HG02884 (cell line): ENCODE measurements at regions not wholly inside any gene's neighbourhood (a gene's known extent, or its start where the extent isn't known, plus 50 kb on each side); places are given as distances from the start of the nearest gene placed in this dataset.
A peak's percentile ranks its signal among the peaks of the same experiment; 100 is the strongest.

ENCODE experiments used
- ATAC-seq: cut with Tn5 transposase; IDR thresholded peaks from one replicate; pipeline ENCODE4 v1.9.1; 2021; ENCODE audit warnings: mild to moderate bottlenecking, moderate library complexity; ENCODE audit not compliant: unreplicated experiment

- ATAC-seq: no peak
Observed at GRCh38 chr13:72253754-72254153, 386.8 kb upstream of the DACH1 start.

- no peak for ATAC-seq
Observed at GRCh38 chr13:72246396-72246795, 379.4 kb upstream of the DACH1 start.

DNA sequence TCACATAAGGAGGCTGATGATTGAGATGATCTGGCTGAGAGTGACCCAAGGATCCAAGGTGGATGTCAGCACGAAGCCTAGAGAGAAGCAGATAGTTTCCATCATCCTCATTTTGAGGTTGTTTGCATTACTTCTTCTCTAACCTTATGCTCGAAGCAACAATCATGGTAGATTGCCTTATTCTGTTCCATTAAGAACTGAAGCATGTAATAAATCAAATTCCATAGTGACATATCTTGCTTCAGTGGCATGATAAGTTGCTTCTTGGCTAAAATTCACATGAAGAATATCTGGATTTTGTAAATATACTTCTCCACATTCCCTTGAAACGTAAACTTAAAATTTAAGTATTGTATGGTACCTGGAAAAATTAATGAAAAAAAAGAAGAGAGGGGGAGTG is 377.8 kb upstream of the DACH1 start:
- no peak for ATAC-seq

- no peak for ATAC-seq
Observed at GRCh38 chr13:72230131-72230530, 363.1 kb upstream of the DACH1 start.

GRCh38 chr13:72229067-72229466 is 362.1 kb upstream of the DACH1 start:
- ATAC-seq: no peak

DNA sequence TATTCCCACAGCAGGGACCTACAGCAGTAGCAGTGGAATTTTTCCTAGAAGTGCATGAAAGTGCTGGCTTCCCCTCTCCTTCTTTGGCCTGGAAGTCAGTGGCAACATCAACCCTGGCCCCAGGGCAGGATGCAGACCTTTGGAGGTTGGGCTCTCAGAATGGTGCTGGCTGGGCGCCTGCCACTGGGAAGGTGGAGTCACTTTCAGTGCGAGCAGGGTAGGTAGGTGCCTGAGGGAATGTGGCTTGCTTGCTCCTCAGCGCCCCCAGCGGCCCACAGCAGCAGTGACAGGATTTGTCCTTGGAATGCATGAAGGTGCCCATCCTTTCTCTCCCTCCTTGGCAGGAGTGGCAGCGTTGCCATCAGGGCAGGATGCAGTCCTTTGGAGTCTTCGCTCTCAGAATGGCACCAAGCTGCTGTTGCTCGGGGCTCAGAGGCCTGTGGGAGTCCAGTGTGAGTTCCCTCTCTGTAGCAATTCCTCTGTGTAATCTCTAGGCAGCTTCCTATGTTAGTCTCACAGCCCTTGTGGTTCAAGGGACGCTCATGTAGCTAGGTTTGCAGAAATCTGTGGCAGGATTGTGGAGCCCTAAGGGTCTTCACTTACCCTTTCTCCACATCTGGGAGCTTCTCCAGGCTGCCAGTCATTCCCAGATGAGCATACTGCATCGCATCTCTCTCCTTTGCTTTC is 354.4 kb upstream of the DACH1 start:
- ATAC-seq: peak; percentile 54

DNA sequence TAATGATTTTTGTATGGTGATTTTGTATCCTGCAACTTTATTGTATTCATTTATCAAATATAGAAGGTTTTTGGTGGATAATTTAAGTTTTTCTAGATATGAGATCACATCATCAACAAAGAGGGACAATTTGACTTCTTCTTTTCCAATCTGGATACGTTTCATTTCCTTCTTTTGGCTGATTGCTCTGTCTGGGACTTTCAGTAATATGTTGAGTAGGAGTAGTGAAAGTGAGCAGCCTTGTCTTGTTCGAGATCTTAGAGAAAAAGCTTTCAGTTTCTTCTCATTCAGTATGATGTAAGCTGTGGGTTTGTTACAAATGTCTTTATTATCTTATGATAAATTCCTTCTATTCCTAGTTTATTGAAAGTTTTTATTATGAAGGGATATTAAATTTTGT is 352.0 kb upstream of the DACH1 start:
- ATAC-seq: peak; percentile 74

GRCh38 chr13:72217142-72217541 is 350.1 kb upstream of the DACH1 start:
- no peak for ATAC-seq

GRCh38 chr13:72208112-72208645 is 341.2 kb upstream of the DACH1 start:
- ATAC-seq: no peak

GRCh38 chr13:72205773-72206172 is 338.8 kb upstream of the DACH1 start:
- no peak for ATAC-seq

DNA sequence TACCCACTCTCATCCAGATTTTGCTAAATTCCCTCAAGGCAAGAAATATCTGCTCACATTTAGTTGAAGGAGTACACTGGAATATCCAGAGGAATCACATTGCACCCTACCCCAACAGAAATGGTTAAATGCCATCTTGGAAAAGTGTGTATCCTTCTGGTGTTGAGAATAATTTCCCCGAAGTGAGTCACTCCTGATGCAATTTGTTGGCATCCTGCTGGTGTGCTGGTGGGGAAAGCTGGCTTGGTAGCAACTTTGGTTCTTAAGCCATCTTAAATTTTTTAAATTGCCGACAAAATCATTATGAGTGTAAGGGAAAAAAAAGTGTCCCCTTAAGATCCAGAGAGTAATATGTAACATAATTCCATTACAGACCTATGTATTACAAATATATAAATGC is 337.3 kb upstream of the DACH1 start:
- ATAC-seq: no peak

GRCh38 chr13:72201726-72202125 is 334.7 kb upstream of the DACH1 start:
- no peak for ATAC-seq

GRCh38 chr13:72199640-72200039 is 332.6 kb upstream of the DACH1 start:
- no peak for ATAC-seq

DNA sequence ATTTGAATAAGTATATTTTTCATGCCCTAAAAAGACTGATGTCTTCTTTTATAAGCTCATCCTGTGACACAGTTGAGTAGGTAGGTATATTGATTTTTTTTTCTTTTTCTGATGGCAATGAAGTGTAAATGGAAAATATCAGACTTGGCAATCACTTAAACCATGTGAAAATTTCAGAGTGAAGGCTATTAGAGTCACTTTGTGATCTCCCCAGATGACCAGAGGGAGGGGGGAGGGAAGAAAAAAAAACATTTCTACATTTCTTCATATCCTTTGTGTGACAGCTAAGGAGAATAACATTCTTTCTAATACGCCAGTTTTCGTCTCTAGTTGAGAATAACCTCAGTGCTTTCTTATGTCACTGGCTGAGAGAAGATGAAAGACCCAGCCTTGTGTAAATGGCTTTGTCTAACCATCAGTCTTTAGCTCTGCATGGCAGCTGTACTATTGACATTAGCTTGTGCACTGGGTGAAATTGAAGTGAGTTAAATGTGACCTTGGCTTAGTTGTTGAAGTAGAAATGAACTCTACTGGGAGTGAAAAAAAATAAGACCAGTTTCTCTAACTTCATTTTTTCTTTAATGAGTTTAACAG is 332.1 kb upstream of the DACH1 start:
- no peak for ATAC-seq

DNA sequence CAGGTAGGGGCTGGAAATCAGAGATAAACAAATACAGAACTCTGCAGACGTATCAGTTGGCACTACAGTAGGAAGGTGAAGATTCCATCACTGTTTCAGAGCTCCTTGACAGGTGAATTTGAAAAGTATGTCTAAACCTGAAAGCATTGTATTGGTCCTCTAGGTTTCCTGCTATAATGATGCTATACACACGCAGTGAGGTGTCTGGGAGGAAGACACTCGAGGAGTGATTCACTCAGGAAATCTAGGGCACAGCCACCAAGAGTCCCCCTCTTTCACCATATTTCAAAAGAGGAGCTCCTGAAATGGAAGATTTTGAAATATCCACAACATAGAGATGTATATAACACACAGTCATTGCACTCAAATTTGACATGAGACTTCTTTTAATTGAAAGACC is 331.0 kb upstream of the DACH1 start:
- no peak for ATAC-seq

GRCh38 chr13:72195044-72195704 is 328.2 kb upstream of the DACH1 start:
- no peak for ATAC-seq

DNA sequence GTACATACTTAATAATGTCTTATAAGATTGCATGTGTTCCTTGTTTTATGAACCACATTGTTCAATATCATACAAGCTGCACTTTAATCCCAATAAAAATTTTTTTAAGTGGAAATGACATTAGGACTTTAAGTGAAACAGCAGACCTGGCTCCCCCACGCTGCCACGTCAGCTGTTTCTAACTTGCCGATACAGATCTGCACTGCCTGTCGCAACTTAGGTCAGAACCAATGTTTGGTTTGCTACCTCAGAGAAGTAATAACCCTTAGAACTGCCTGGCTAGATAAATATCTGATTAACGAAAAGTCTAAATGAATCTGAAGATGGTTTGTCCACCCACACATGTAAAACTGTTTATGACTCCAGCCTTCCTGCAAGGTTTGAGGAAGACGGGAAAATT is 327.5 kb upstream of the DACH1 start:
- ATAC-seq: no peak

DNA sequence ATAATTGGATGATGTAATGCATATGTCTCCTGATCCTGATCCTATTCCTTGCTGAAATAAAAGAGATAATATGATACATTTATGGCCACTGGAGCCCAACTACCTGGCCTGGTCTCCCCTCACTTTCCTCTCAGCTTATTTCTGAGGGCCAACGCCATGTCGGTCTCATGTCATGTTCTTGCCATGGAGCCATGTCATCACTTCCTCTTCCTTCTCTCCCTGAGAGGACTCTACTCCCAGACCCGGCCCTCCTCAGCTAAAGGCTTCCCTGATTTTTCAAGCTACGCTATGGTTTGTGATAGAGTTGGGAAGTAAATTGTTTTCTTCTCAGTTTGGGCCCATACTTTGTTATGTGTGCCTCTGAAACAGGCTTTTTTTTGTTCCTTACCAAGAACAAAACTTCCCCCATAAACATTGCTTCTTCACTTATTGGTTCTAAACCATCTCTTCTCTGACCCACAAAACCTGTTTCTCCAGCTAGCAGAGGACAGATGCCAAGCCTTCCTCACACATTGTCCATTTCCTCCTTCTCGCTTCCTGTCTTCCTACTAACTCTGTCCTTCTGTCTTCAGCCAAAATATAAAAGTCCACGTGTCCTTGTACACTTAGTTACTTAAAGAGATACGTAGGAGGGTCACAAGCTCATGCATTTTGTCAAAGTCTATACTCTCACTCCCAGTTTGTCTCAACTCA is 319.9 kb upstream of the DACH1 start:
- no peak for ATAC-seq

DNA sequence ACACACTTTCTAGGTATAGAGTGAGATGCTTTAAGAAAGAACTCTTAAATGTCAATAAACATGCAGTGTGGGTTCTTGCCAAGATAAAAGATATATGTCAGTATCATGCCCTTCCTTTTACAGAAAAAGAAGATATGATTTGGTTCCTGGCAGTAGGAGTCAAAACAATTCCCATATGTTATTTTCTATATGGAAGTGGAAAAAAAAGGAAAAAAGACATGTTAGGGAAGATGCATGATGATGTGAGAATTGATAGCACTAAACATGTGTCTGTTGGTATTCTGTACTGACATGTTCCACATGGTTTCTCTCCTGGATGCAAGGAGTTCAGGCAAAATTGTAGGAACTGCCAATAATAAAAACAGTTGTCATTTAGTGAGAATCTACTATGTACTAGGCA is 318.8 kb upstream of the DACH1 start:
- no peak for ATAC-seq

GRCh38 chr13:72181661-72182060 is 314.7 kb upstream of the DACH1 start:
- no peak for ATAC-seq

DNA sequence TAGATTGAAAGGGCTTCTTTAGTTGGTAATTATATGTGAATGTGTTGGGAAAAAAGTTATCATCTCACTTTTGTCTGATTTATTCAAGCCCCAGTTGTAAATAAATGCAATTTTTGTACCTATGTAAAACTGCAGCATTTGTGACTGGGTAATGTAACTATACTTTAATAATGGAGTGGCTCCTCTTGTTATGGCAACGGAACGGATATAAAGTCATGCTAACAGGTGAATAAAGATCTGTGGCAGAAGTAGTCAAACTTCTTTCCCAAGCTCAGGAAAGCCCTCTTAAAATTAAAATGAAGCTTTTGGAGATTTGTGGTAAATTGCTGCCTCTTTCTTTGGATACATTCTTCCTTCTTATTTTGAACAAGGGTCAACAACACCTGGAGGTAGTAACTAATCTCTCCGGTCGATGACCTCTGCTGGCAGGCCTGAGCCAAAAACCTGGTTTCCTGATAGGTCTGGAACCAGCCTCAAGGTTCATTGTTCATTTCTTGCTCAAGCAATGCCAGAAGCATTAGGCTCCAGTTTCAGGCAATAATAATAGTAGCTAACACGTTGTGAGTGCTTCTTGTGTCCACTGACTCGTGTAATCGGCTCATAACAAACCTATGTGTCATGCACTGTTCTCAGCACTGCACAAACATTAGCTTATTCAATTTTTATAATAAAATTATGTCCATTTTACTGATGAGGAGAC is 313.4 kb upstream of the DACH1 start:
- ATAC-seq: no peak
